RWPE2 (cell line): ENCODE measurements at regions not wholly inside any gene's neighbourhood (a gene's known extent, or its start where the extent isn't known, plus 50 kb on each side); places are given as distances from the start of the nearest gene placed in this dataset.

Experiments
- ATAC-seq: fragments of 200-7000 bp; cut with Tn5 transposase; 3 replicates; pipeline ENCODE4 v1.9.1; 2021; ENCODE audit warnings: low read depth
- DNase-seq: peaks from one replicate; pipeline ENCODE4 v3.0.0-alpha.2; 2020; ENCODE audit warnings: low spot score
- H3K27ac ChIP-seq: fragments of 450-650 bp; 2 replicates; pipeline ENCODE4 v1.5.1; 2017; ENCODE audit warnings: mild to moderate bottlenecking; ENCODE audit not compliant: poor library complexity, severe bottlenecking
- H3K27me3 ChIP-seq: fragments of 250-450 bp; sonication (Bioruptor Pico); 2 replicates; pipeline ENCODE4 v1.5.1; 2021; ENCODE audit warnings: mild to moderate bottlenecking, moderate library complexity; ENCODE audit not compliant: insufficient read depth, poor library complexity, severe bottlenecking
- H3K36me3 ChIP-seq: fragments of 250-450 bp; sonication (Bioruptor Pico); 2 replicates; pipeline ENCODE4 v1.5.1; 2020; ENCODE audit warnings: low read depth, mild to moderate bottlenecking, moderate library complexity
- H3K4me1 ChIP-seq: fragments of 250-450 bp; sonication (Bioruptor Pico); 2 replicates; pipeline ENCODE4 v1.5.1; 2021; ENCODE audit warnings: mild to moderate bottlenecking, moderate library complexity; ENCODE audit not compliant: insufficient read depth, poor library complexity, severe bottlenecking
- H3K4me3 ChIP-seq: fragments of 250-450 bp; sonication (Bioruptor Pico); 2 replicates; pipeline ENCODE4 v1.5.1; 2021; ENCODE audit warnings: mild to moderate bottlenecking, moderate library complexity; ENCODE audit not compliant: severe bottlenecking
- H3K9me3 ChIP-seq: fragments of 250-450 bp; sonication (Bioruptor Pico); 2 replicates; pipeline ENCODE4 v1.5.1; 2021; ENCODE audit warnings: mild to moderate bottlenecking, moderate library complexity; ENCODE audit not compliant: severe bottlenecking
- CTCF ChIP-seq: fragments of 450-650 bp; IDR thresholded peaks from one replicate; pipeline ENCODE4 v1.5.1; 2017; ENCODE audit warnings: mild to moderate bottlenecking, moderate library complexity; ENCODE audit not compliant: poor library complexity, severe bottlenecking

DNA sequence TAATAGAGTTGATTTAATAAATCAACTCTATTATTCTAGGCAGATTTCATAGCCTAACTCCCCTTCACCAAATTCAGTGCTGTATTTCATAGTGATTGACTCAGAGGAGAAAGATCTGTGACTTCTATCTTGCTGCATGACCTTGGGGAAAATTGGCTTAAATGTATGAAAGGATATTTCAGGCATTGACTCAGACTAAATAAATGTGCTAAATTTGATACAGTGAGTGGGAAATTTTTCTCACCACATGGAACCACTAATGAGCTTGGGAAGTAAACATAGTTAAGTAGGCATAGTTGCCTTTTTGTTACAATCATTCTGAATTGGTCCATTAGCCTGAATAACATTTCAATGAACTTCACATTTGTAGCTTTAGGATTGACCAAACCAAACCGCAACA, 89.0 kb upstream of the PRPS1L1 start:
- no peak overlapping the region for H3K4me3 ChIP-seq
- no peaks in the 10 kb centered on the region for H3K4me1 ChIP-seq
- no peak for ATAC-seq
- H3K27me3 ChIP-seq, result peaks cover 3% of the 10 kb centered on the region
- no peak for TF ChIP-seq CTCF
- H3K27ac ChIP-seq, result no peak overlapping the region
- no peak for DNase-seq
- H3K36me3 ChIP-seq, result no peaks in the 10 kb centered on the region
- H3K9me3 ChIP-seq, result no peaks in the 10 kb centered on the region

- Histone ChIP-seq H3K4me3 (no peak overlapping the region), H3K27me3 (peaks cover 3% of the 10 kb centered on the region), H3K27ac (no peak overlapping the region), H3K36me3 (no peaks in the 10 kb centered on the region), H3K9me3 (no peaks in the 10 kb centered on the region), H3K4me1 (no peaks in the 10 kb centered on the region)
- no peak for TF ChIP-seq CTCF
- no peak for DNase-seq
- ATAC-seq, result no peak
These were observed 89.8 kb upstream of the PRPS1L1 start for GRCh38 chr7:18117482-18117881.

- H3K27ac ChIP-seq, result no peak overlapping the region
- no peaks in the 10 kb centered on the region for H3K36me3 ChIP-seq
- ATAC-seq (peak; percentile 45; the same call in 1 of the 3 replicates), DNase-seq (no peak)
- peaks cover 3% of the 10 kb centered on the region for H3K27me3 ChIP-seq
- no peaks in the 10 kb centered on the region for H3K9me3 ChIP-seq
- no peaks in the 10 kb centered on the region for H3K4me1 ChIP-seq
- TF ChIP-seq CTCF, result peak; percentile 50
- no peak overlapping the region for H3K4me3 ChIP-seq
These were observed 92.3 kb upstream of the PRPS1L1 start for GRCh38 chr7:18119985-18120384.

GRCh38 chr7:18123508-18124239, 96.0 kb upstream of the PRPS1L1 start:
- Histone ChIP-seq H3K9me3 (no peaks in the 10 kb centered on the region), H3K27me3 (peaks cover 3% of the 10 kb centered on the region), H3K36me3 (no peaks in the 10 kb centered on the region), H3K27ac (no peak overlapping the region), H3K4me3 (no peak overlapping the region), H3K4me1 (peaks cover 6% of the 10 kb centered on the region)
- ATAC-seq (peak; percentile 27; the same call in 1 of the 3 replicates), DNase-seq (no peak)
- TF ChIP-seq CTCF, result no peak

GRCh38 chr7:18125476-18125875, 97.8 kb upstream of the PRPS1L1 start:
- ATAC-seq (no peak), DNase-seq (no peak)
- no peaks in the 10 kb centered on the region for H3K27me3 ChIP-seq
- no peaks in the 10 kb centered on the region for H3K9me3 ChIP-seq
- no peak overlapping the region for H3K4me3 ChIP-seq
- peaks cover 6% of the 10 kb centered on the region for H3K4me1 ChIP-seq
- TF ChIP-seq CTCF, result no peak
- no peaks in the 10 kb centered on the region for H3K36me3 ChIP-seq
- no peak overlapping the region for H3K27ac ChIP-seq
